ENCODE measurements at regions not wholly inside any gene's neighbourhood (a gene's known extent, or its start where the extent isn't known, plus 50 kb on each side); places are given as distances from the start of the nearest gene placed in this dataset.

GRCh38 chr10:2949948-2950354 lies 117.4 kb upstream of the PFKP start:
- no peak overlapping the region for H3K4me3 ChIP-seq (ENCODE audit: low read length)
- WGBS, result 93% methylated on average over 20 of the region's 20 CpGs

GRCh38 chr10:2949221-2949947 lies 118.0 kb upstream of the PFKP start:
- Histone ChIP-seq H3K36me3 (ENCODE audit: insufficient read depth, low read length) (no peaks in the 10 kb centered on the region), H3K9me3 (ENCODE audit: insufficient read depth, low read depth, low read length) (no peaks in the 10 kb centered on the region), H3K4me3 (ENCODE audit: low read length) (no peak overlapping the region), H3K27me3 (ENCODE audit: insufficient read depth, low read length) (no peaks in the 10 kb centered on the region), H3K4me1 (ENCODE audit: insufficient read depth, low read length) (no peaks in the 10 kb centered on the region), H3K9ac (ENCODE audit: low read depth, low read length) (no peak overlapping the region), H3K27ac (ENCODE audit: low read depth, low read length) (no peak overlapping the region)
- 92% methylated on average over 12 of the region's 12 CpGs for WGBS

More at GRCh38 chr10:2949948-2950354, 117.4 kb upstream of the PFKP start:
- Histone ChIP-seq H3K27me3 (ENCODE audit: insufficient read depth, low read length) (no peaks in the 10 kb centered on the region), H3K9me3 (ENCODE audit: insufficient read depth, low read depth, low read length) (no peaks in the 10 kb centered on the region), H3K4me1 (ENCODE audit: insufficient read depth, low read length) (no peaks in the 10 kb centered on the region), H3K36me3 (ENCODE audit: insufficient read depth, low read length) (no peaks in the 10 kb centered on the region), H3K27ac (ENCODE audit: low read depth, low read length) (no peak overlapping the region), H3K9ac (ENCODE audit: low read depth, low read length) (no peak overlapping the region)

GRCh38 chr10:2948127-2948854 lies 119.1 kb upstream of the PFKP start:
- H3K27me3 ChIP-seq (ENCODE audit: insufficient read depth, low read length), result no peaks in the 10 kb centered on the region
- no peaks in the 10 kb centered on the region for H3K36me3 ChIP-seq (ENCODE audit: insufficient read depth, low read length)
- no peak overlapping the region for H3K27ac ChIP-seq (ENCODE audit: low read depth, low read length)
- H3K4me1 ChIP-seq (ENCODE audit: insufficient read depth, low read length), result no peaks in the 10 kb centered on the region
- 96% methylated on average over 1 of the region's 1 CpG for WGBS
- no peak overlapping the region for H3K4me3 ChIP-seq (ENCODE audit: low read length)
- H3K9ac ChIP-seq (ENCODE audit: low read depth, low read length), result no peak overlapping the region
- no peaks in the 10 kb centered on the region for H3K9me3 ChIP-seq (ENCODE audit: insufficient read depth, low read depth, low read length)

- H3K4me1 ChIP-seq (ENCODE audit: insufficient read depth, low read length), result no peaks in the 10 kb centered on the region
- WGBS, result 83% methylated on average over 5 of the region's 5 CpGs
- no peak overlapping the region for H3K9ac ChIP-seq (ENCODE audit: low read depth, low read length)
- no peak overlapping the region for H3K4me3 ChIP-seq (ENCODE audit: low read length)
- no peak overlapping the region for H3K27ac ChIP-seq (ENCODE audit: low read depth, low read length)
- H3K9me3 ChIP-seq (ENCODE audit: insufficient read depth, low read depth, low read length), result no peaks in the 10 kb centered on the region
- H3K27me3 ChIP-seq (ENCODE audit: insufficient read depth, low read length), result no peaks in the 10 kb centered on the region
- H3K36me3 ChIP-seq (ENCODE audit: insufficient read depth, low read length), result no peaks in the 10 kb centered on the region
Observed at GRCh38 chr10:2944788-2945187, 122.6 kb upstream of the PFKP start.

GRCh38 chr10:2943932-2944614 lies 123.3 kb upstream of the PFKP start:
- no peaks in the 10 kb centered on the region for H3K4me1 ChIP-seq (ENCODE audit: insufficient read depth, low read length)
- no peaks in the 10 kb centered on the region for H3K9me3 ChIP-seq (ENCODE audit: insufficient read depth, low read depth, low read length)
- no peak overlapping the region for H3K9ac ChIP-seq (ENCODE audit: low read depth, low read length)
- no peaks in the 10 kb centered on the region for H3K27me3 ChIP-seq (ENCODE audit: insufficient read depth, low read length)
- no peak overlapping the region for H3K27ac ChIP-seq (ENCODE audit: low read depth, low read length)
- H3K36me3 ChIP-seq (ENCODE audit: insufficient read depth, low read length), result no peaks in the 10 kb centered on the region
- 89% methylated on average over 7 of the region's 7 CpGs for WGBS
- no peak overlapping the region for H3K4me3 ChIP-seq (ENCODE audit: low read length)

GRCh38 chr10:2942938-2943337 lies 124.4 kb upstream of the PFKP start:
- H3K9ac ChIP-seq (ENCODE audit: low read depth, low read length), result no peak overlapping the region
- H3K27ac ChIP-seq (ENCODE audit: low read depth, low read length), result no peak overlapping the region
- H3K36me3 ChIP-seq (ENCODE audit: insufficient read depth, low read length), result no peaks in the 10 kb centered on the region
- H3K4me3 ChIP-seq (ENCODE audit: low read length), result no peak overlapping the region
- no peaks in the 10 kb centered on the region for H3K9me3 ChIP-seq (ENCODE audit: insufficient read depth, low read depth, low read length)
- no peaks in the 10 kb centered on the region for H3K4me1 ChIP-seq (ENCODE audit: insufficient read depth, low read length)
- WGBS, result 98% methylated on average over 3 of the region's 3 CpGs
- no peaks in the 10 kb centered on the region for H3K27me3 ChIP-seq (ENCODE audit: insufficient read depth, low read length)

- Histone ChIP-seq H3K4me1 (ENCODE audit: insufficient read depth, low read length) (peaks cover 3% of the 10 kb centered on the region; the same call in 1 of the 2 replicates), H3K27me3 (ENCODE audit: insufficient read depth, low read length) (no peaks in the 10 kb centered on the region), H3K27ac (ENCODE audit: low read depth, low read length) (no peak overlapping the region), H3K4me3 (ENCODE audit: low read length) (no peak overlapping the region), H3K9ac (ENCODE audit: low read depth, low read length) (no peak overlapping the region), H3K36me3 (ENCODE audit: insufficient read depth, low read length) (no peaks in the 10 kb centered on the region), H3K9me3 (ENCODE audit: insufficient read depth, low read depth, low read length) (no peaks in the 10 kb centered on the region)
- WGBS, result 90% methylated on average over 3 of the region's 3 CpGs
Observed at GRCh38 chr10:2938869-2939268, 128.5 kb upstream of the PFKP start.

GRCh38 chr10:2936816-2937215 lies 130.5 kb upstream of the PFKP start:
- no peaks in the 10 kb centered on the region for H3K36me3 ChIP-seq (ENCODE audit: insufficient read depth, low read length)
- H3K27me3 ChIP-seq (ENCODE audit: insufficient read depth, low read length), result no peaks in the 10 kb centered on the region
- WGBS, result 92% methylated on average over 6 of the region's 6 CpGs
- H3K9me3 ChIP-seq (ENCODE audit: insufficient read depth, low read depth, low read length), result no peaks in the 10 kb centered on the region
- no peak overlapping the region for H3K4me3 ChIP-seq (ENCODE audit: low read length)
- H3K9ac ChIP-seq (ENCODE audit: low read depth, low read length), result no peak overlapping the region
- no peak overlapping the region for H3K27ac ChIP-seq (ENCODE audit: low read depth, low read length)
- peaks cover 12% of the 10 kb centered on the region for H3K4me1 ChIP-seq (ENCODE audit: insufficient read depth, low read length)

- peaks cover 12% of the 10 kb centered on the region for H3K4me1 ChIP-seq (ENCODE audit: insufficient read depth, low read length)
- H3K4me3 ChIP-seq (ENCODE audit: low read length), result no peak overlapping the region
- WGBS, result 94% methylated on average over 39 of the region's 39 CpGs
- no peaks in the 10 kb centered on the region for H3K36me3 ChIP-seq (ENCODE audit: insufficient read depth, low read length)
- H3K27me3 ChIP-seq (ENCODE audit: insufficient read depth, low read length), result no peaks in the 10 kb centered on the region
- no peak overlapping the region for H3K9ac ChIP-seq (ENCODE audit: low read depth, low read length)
- H3K9me3 ChIP-seq (ENCODE audit: insufficient read depth, low read depth, low read length), result no peaks in the 10 kb centered on the region
- H3K27ac ChIP-seq (ENCODE audit: low read depth, low read length), result no peak overlapping the region
Observed at GRCh38 chr10:2935647-2936386, 131.5 kb upstream of the PFKP start.

- no peaks in the 10 kb centered on the region for H3K36me3 ChIP-seq (ENCODE audit: insufficient read depth, low read length)
- no peaks in the 10 kb centered on the region for H3K9me3 ChIP-seq (ENCODE audit: insufficient read depth, low read depth, low read length)
- no peaks in the 10 kb centered on the region for H3K27me3 ChIP-seq (ENCODE audit: insufficient read depth, low read length)
- no peak overlapping the region for H3K4me3 ChIP-seq (ENCODE audit: low read length)
- H3K4me1 ChIP-seq (ENCODE audit: insufficient read depth, low read length), result peaks cover 29% of the 10 kb centered on the region
- H3K27ac ChIP-seq (ENCODE audit: low read depth, low read length), result no peak overlapping the region
- no peak overlapping the region for H3K9ac ChIP-seq (ENCODE audit: low read depth, low read length)
- WGBS, result 89% methylated on average over 7 of the region's 7 CpGs
Observed at GRCh38 chr10:2933924-2934323, 133.4 kb upstream of the PFKP start.

- no peak overlapping the region for H3K4me3 ChIP-seq (ENCODE audit: low read length)
- no peak overlapping the region for H3K27ac ChIP-seq (ENCODE audit: low read depth, low read length)
- H3K9me3 ChIP-seq (ENCODE audit: insufficient read depth, low read depth, low read length), result no peaks in the 10 kb centered on the region
- 23% methylated on average over 3 of the region's 3 CpGs for WGBS
- H3K27me3 ChIP-seq (ENCODE audit: insufficient read depth, low read length), result no peaks in the 10 kb centered on the region
- no peaks in the 10 kb centered on the region for H3K36me3 ChIP-seq (ENCODE audit: insufficient read depth, low read length)
- H3K4me1 ChIP-seq (ENCODE audit: insufficient read depth, low read length), result peaks cover 33% of the 10 kb centered on the region
- H3K9ac ChIP-seq (ENCODE audit: low read depth, low read length), result no peak overlapping the region
Observed at GRCh38 chr10:2933519-2933918, 133.8 kb upstream of the PFKP start.

Measured in HUES64 (cell line).